ENCODE measurements at regions not wholly inside any gene's neighbourhood (a gene's known extent, or its start where the extent isn't known, plus 50 kb on each side); places are given as distances from the start of the nearest gene placed in this dataset.
"Not testable (repeated sequence)": the region's sequence is repeated elsewhere in the genome, so short reads cannot be mapped to it uniquely, and the experiment has no call there.

GRCh38 chr16:21520134-21521047 lies 79.0 kb upstream of the METTL9 start:
- not testable (repeated sequence) for H3K27me3 ChIP-seq (ENCODE audit: control insufficient read depth in 4 of 4, insufficient read depth in 4 of 4, low read length in 3 of 4); H3K36me3 ChIP-seq (ENCODE audit: control insufficient read depth in 4 of 4, insufficient read depth in 3 of 4, low read depth in 1 of 4, low read length in 3 of 4); H3K9me3 ChIP-seq (ENCODE audit: control insufficient read depth in 4 of 4, low read length in 3 of 4)
- H3K27ac ChIP-seq (ENCODE audit: low read depth in 1 of 2, low read length in 2 of 2), result peak overlapping the region; percentile 64 to 74
- peak overlapping the region in 1 of 2 donors; percentile 74 for H3K9ac ChIP-seq (ENCODE audit: low read depth in 1 of 2, low read length in 2 of 2)
- DNase-seq (ENCODE audit: low spot score), result peak; percentile 100
- H3K4me1 ChIP-seq (ENCODE audit: control insufficient read depth in 4 of 4, insufficient read depth in 4 of 4, low read length in 3 of 4), result peaks cover 4 to 12% (median 8%) of the 10 kb centered on the region in 4 donors
- peak; percentile 77 for TF ChIP-seq YY1 (IDR thresholded peaks at IDR 0.05)
- 11% methylated on average over 98 of the region's 101 CpGs for WGBS
- peak overlapping the region; percentile 57 to 78 (median 69) for H3K4me3 ChIP-seq (ENCODE audit: low read depth in 1 of 3, low read length in 3 of 3)

- H3K36me3 ChIP-seq (ENCODE audit: control insufficient read depth in 4 of 4, insufficient read depth in 3 of 4, low read depth in 1 of 4, low read length in 3 of 4); H3K4me3 ChIP-seq (ENCODE audit: low read depth in 1 of 3, low read length in 3 of 3); H3K9me3 ChIP-seq (ENCODE audit: control insufficient read depth in 4 of 4, low read length in 3 of 4); H3K9ac ChIP-seq (ENCODE audit: low read depth in 1 of 2, low read length in 2 of 2); H3K27ac ChIP-seq (ENCODE audit: low read depth in 1 of 2, low read length in 2 of 2); H3K27me3 ChIP-seq (ENCODE audit: control insufficient read depth in 4 of 4, insufficient read depth in 4 of 4, low read length in 3 of 4); DNase-seq (ENCODE audit: low spot score): not testable (repeated sequence)
- peaks cover 7 to 18% (median 12%) of the 10 kb centered on the region in 4 donors for H3K4me1 ChIP-seq (ENCODE audit: control insufficient read depth in 4 of 4, insufficient read depth in 4 of 4, low read length in 3 of 4)
- WGBS, result 86% methylated on average over 7 of the region's 8 CpGs
Observed at GRCh38 chr16:21521048-21521389, 78.4 kb upstream of the METTL9 start.

- H3K4me1 ChIP-seq (ENCODE audit: control insufficient read depth in 4 of 4, insufficient read depth in 4 of 4, low read length in 3 of 4), result peaks cover 7 to 18% (median 12%) of the 10 kb centered on the region in 4 donors
- H3K4me3 ChIP-seq (ENCODE audit: low read depth in 1 of 3, low read length in 3 of 3); H3K9me3 ChIP-seq (ENCODE audit: control insufficient read depth in 4 of 4, low read length in 3 of 4); H3K36me3 ChIP-seq (ENCODE audit: control insufficient read depth in 4 of 4, insufficient read depth in 3 of 4, low read depth in 1 of 4, low read length in 3 of 4); H3K9ac ChIP-seq (ENCODE audit: low read depth in 1 of 2, low read length in 2 of 2); H3K27me3 ChIP-seq (ENCODE audit: control insufficient read depth in 4 of 4, insufficient read depth in 4 of 4, low read length in 3 of 4); H3K27ac ChIP-seq (ENCODE audit: low read depth in 1 of 2, low read length in 2 of 2): not testable (repeated sequence)
- WGBS, result 61% methylated on average over 24 of the region's 24 CpGs
- peak; percentile 40 for DNase-seq (ENCODE audit: low spot score)
Observed at GRCh38 chr16:21521390-21522143, 77.8 kb upstream of the METTL9 start.

GRCh38 chr16:21522846-21523245 lies 76.5 kb upstream of the METTL9 start:
- H3K36me3 ChIP-seq (ENCODE audit: control insufficient read depth in 4 of 4, insufficient read depth in 3 of 4, low read depth in 1 of 4, low read length in 3 of 4); H3K4me3 ChIP-seq (ENCODE audit: low read depth in 1 of 3, low read length in 3 of 3); H3K9ac ChIP-seq (ENCODE audit: low read depth in 1 of 2, low read length in 2 of 2); H3K9me3 ChIP-seq (ENCODE audit: control insufficient read depth in 4 of 4, low read length in 3 of 4); DNase-seq (ENCODE audit: low spot score); H3K27ac ChIP-seq (ENCODE audit: low read depth in 1 of 2, low read length in 2 of 2); H3K27me3 ChIP-seq (ENCODE audit: control insufficient read depth in 4 of 4, insufficient read depth in 4 of 4, low read length in 3 of 4): not testable (repeated sequence)
- WGBS, result 92% methylated on average over 20 of the region's 20 CpGs
- H3K4me1 ChIP-seq (ENCODE audit: control insufficient read depth in 4 of 4, insufficient read depth in 4 of 4, low read length in 3 of 4), result peaks cover 7 to 18% (median 12%) of the 10 kb centered on the region in 4 donors

GRCh38 chr16:21523411-21524067 lies 75.8 kb upstream of the METTL9 start:
- Histone ChIP-seq H3K4me3 (ENCODE audit: low read depth in 1 of 3, low read length in 3 of 3) (no peak overlapping the region), H3K9ac (ENCODE audit: low read depth in 1 of 2, low read length in 2 of 2) (no peak overlapping the region), H3K9me3 (ENCODE audit: control insufficient read depth in 4 of 4, low read length in 3 of 4) (no peaks in the 10 kb centered on the region), H3K27ac (ENCODE audit: low read depth in 1 of 2, low read length in 2 of 2) (no peak overlapping the region), H3K4me1 (ENCODE audit: control insufficient read depth in 4 of 4, insufficient read depth in 4 of 4, low read length in 3 of 4) (peaks cover 7 to 18% (median 12%) of the 10 kb centered on the region in 4 donors), H3K27me3 (ENCODE audit: control insufficient read depth in 4 of 4, insufficient read depth in 4 of 4, low read length in 3 of 4) (no peaks in the 10 kb centered on the region), H3K36me3 (ENCODE audit: control insufficient read depth in 4 of 4, insufficient read depth in 3 of 4, low read depth in 1 of 4, low read length in 3 of 4) (no peaks in the 10 kb centered on the region)
- TF ChIP-seq NR2F2 (IDR thresholded peaks at IDR 0.05), result no peak
- TF ChIP-seq SP1 (IDR thresholded peaks at IDR 0.05), result no peak
- TF ChIP-seq GABPA (IDR thresholded peaks at IDR 0.05 in 1 of 2, conservative IDR thresholded peaks at IDR 0.05 in 1 of 2), result no peak
- no peak for TF ChIP-seq EGR1 (IDR thresholded peaks at IDR 0.05; ENCODE audit: low read depth in 2 of 2)
- WGBS, result 92% methylated on average over 17 of the region's 17 CpGs
- DNase-seq (ENCODE audit: low spot score), result peak; percentile 39

Measured in liver (tissue), 7 donors.